ENCODE measurements at regions not wholly inside any gene's neighbourhood (a gene's known extent, or its start where the extent isn't known, plus 50 kb on each side); places are given as distances from the start of the nearest gene placed in this dataset.

GRCh38 chr22:26849575-26849974 is 192.2 kb downstream of the MIAT start:
- Histone ChIP-seq H3K79me2 (ENCODE audit: control insufficient read depth, insufficient read depth, low read length) (no peaks in the 10 kb centered on the region), H3K4me2 (ENCODE audit: control insufficient read depth, extremely low read depth, insufficient read depth, low read depth, low read length) (no peak overlapping the region), H3K36me3 (ENCODE audit: control insufficient read depth in 2 of 2, extremely low read depth in 1 of 2, insufficient read depth in 2 of 2, low read length in 2 of 2) (no peaks in the 10 kb centered on the region), H2AFZ (ENCODE audit: control insufficient read depth, low read length) (no peak overlapping the region), H3K9me3 (ENCODE audit: control insufficient read depth, low read depth, low read length) (no peaks in the 10 kb centered on the region), H3K27me3 (ENCODE audit: control insufficient read depth, extremely low read depth, insufficient read depth, low read length) (peaks cover 2% of the 10 kb centered on the region), H4K20me1 (ENCODE audit: control insufficient read depth, extremely low read depth, insufficient read depth, low read length) (no peaks in the 10 kb centered on the region), H3K4me1 (ENCODE audit: control insufficient read depth, extremely low read depth, insufficient read depth, low read length) (no peaks in the 10 kb centered on the region), H3K4me3 (ENCODE audit: control insufficient read depth in 2 of 3, extremely low read depth in 1 of 3, insufficient read depth in 2 of 3, low read depth in 1 of 3, low read length in 3 of 3) (no peak overlapping the region), H3K9ac (ENCODE audit: control insufficient read depth, extremely low read depth, insufficient read depth, low read length) (no peak overlapping the region), H3K9me1 (ENCODE audit: control insufficient read depth, extremely low read depth, insufficient read depth, low read length) (no peaks in the 10 kb centered on the region), H3K27ac (ENCODE audit: control insufficient read depth, insufficient read depth, low read length) (no peak overlapping the region)
- dilution Hi-C loops (cut with MboI; ENCODE audit: extremely low pct_ligation_motif_present, low sequenced_read_pairs) = no loop called here
- FAIRE-seq (no peak), DNase-seq (ENCODE audit: low read depth, low spot score) (no peak)
- no peak for TF ChIP-seq CTCF (optimal IDR thresholded peaks at IDR 0.05 in 1 of 3, IDR thresholded peaks at IDR 0.05 in 1 of 3, conservative IDR thresholded peaks at IDR 0.05 in 1 of 3; ENCODE audit: extremely low read depth in 1 of 3, insufficient read depth in 2 of 3, low read length in 3 of 3)
- TF ChIP-seq EZH2 (IDR thresholded peaks at IDR 0.05; ENCODE audit: low read length) = no peak

- dilution Hi-C loops (cut with MboI; ENCODE audit: extremely low pct_ligation_motif_present, low sequenced_read_pairs) = no loop called here
- FAIRE-seq = no peak
- TF ChIP-seq CTCF (optimal IDR thresholded peaks at IDR 0.05 in 1 of 3, IDR thresholded peaks at IDR 0.05 in 1 of 3, conservative IDR thresholded peaks at IDR 0.05 in 1 of 3; ENCODE audit: extremely low read depth in 1 of 3, insufficient read depth in 2 of 3, low read length in 3 of 3) (no peak), EZH2 (IDR thresholded peaks at IDR 0.05; ENCODE audit: low read length) (no peak)
Observed at GRCh38 chr22:26851125-26851524, 193.7 kb downstream of the MIAT start.

More at GRCh38 chr22:26851125-26851524, 193.7 kb downstream of the MIAT start:
- Histone ChIP-seq H3K9ac (ENCODE audit: control insufficient read depth, extremely low read depth, insufficient read depth, low read length) (no peak overlapping the region), H3K4me2 (ENCODE audit: control insufficient read depth, extremely low read depth, insufficient read depth, low read depth, low read length) (no peak overlapping the region), H3K9me3 (ENCODE audit: control insufficient read depth, low read depth, low read length) (no peaks in the 10 kb centered on the region), H3K4me3 (ENCODE audit: control insufficient read depth in 2 of 3, extremely low read depth in 1 of 3, insufficient read depth in 2 of 3, low read depth in 1 of 3, low read length in 3 of 3) (no peak overlapping the region), H3K9me1 (ENCODE audit: control insufficient read depth, extremely low read depth, insufficient read depth, low read length) (no peaks in the 10 kb centered on the region), H3K4me1 (ENCODE audit: control insufficient read depth, extremely low read depth, insufficient read depth, low read length) (no peaks in the 10 kb centered on the region), H3K36me3 (ENCODE audit: control insufficient read depth in 2 of 2, extremely low read depth in 1 of 2, insufficient read depth in 2 of 2, low read length in 2 of 2) (no peaks in the 10 kb centered on the region), H3K27me3 (ENCODE audit: control insufficient read depth, extremely low read depth, insufficient read depth, low read length) (peaks cover 2% of the 10 kb centered on the region), H3K79me2 (ENCODE audit: control insufficient read depth, insufficient read depth, low read length) (no peaks in the 10 kb centered on the region), H3K27ac (ENCODE audit: control insufficient read depth, insufficient read depth, low read length) (no peak overlapping the region), H2AFZ (ENCODE audit: control insufficient read depth, low read length) (no peak overlapping the region), H4K20me1 (ENCODE audit: control insufficient read depth, extremely low read depth, insufficient read depth, low read length) (no peaks in the 10 kb centered on the region)
- no peak for DNase-seq (ENCODE audit: low read depth, low spot score)

Data from keratinocyte (primary cell).